SK-N-SH (cell line): ENCODE measurements at regions not wholly inside any gene's neighbourhood (a gene's known extent, or its start where the extent isn't known, plus 50 kb on each side); places are given as distances from the start of the nearest gene placed in this dataset.

ENCODE experiments used
- CTCF ChIA-PET: fragments of 300-600, 350-600 bp; formaldehyde crosslinking; extraction: SDS; loops from one replicate; lab custom pipeline; 2021; lab: Yijun Ruan, JAX
- POLR2A ChIA-PET: fragments of 350-600 bp; sonication (Branson Sonifier 250); formaldehyde crosslinking; extraction: SDS; loops from one replicate; lab custom pipeline; 2020; ENCODE audit warnings: antibody characterized with exemption, inconsistent platforms; lab: Yijun Ruan, JAX
- DNase-seq: peaks from one replicate; pipeline ENCODE4 v3.0.0; 2012
- H2AFZ ChIP-seq: fragments of 200-600 bp; sonication (generic); 2 replicates; pipeline ENCODE4 v1.8.1; 2016; ENCODE audit warnings: antibody characterized with exemption, mild to moderate bottlenecking, low read depth
- H3F3A ChIP-seq: fragments of 200-600 bp; sonication (generic); replicated peaks from 2 replicates; pipeline ENCODE3; 2016; ENCODE audit warnings: antibody characterized with exemption, mild to moderate bottlenecking; ENCODE audit not compliant: insufficient read depth
- H3K27ac ChIP-seq, 2 experiments: fragments of 200-500 bp in 1 of 2; fragments of 200-600 bp in 1 of 2; sonication (Bioruptor generic) in 1 of 2; sonication (generic), shearing (Covaris generic) in 1 of 2; 2 replicates each; pipeline versions ENCODE4 v1.5.1 to v1.6.1; 2014 to 2016; ENCODE audit warnings: low read depth in 2 of 2, inconsistent platforms in 1 of 2, low read length in 1 of 2, mild to moderate bottlenecking in 1 of 2, mixed read lengths in 1 of 2
- H3K27me3 ChIP-seq: fragments of 200-600 bp; sonication (generic), shearing (Covaris generic); 2 replicates; pipeline ENCODE4 v1.6.1; 2016; ENCODE audit warnings: mixed run types; ENCODE audit not compliant: insufficient read depth
- H3K36me3 ChIP-seq, 2 experiments: fragments of 200-500 bp in 1 of 2; fragments of 200-600 bp in 1 of 2; sonication (Bioruptor generic) in 1 of 2; sonication (generic) in 1 of 2; replicated peaks in 1 of 2; 2 replicates each; pipeline versions ENCODE3 to v1.5.1; 2014 to 2016; ENCODE audit warnings: low read length in 1 of 2, mild to moderate bottlenecking in 1 of 2; ENCODE audit not compliant: insufficient read depth in 2 of 2, control insufficient read depth in 1 of 2
- H3K4me1 ChIP-seq, 2 experiments: fragments of 200-500 bp in 1 of 2; fragments of 200-600 bp in 1 of 2; sonication (Bioruptor generic) in 1 of 2; sonication (generic), shearing (Covaris generic) in 1 of 2; 2 replicates each; pipeline versions ENCODE4 v1.5.1 to v1.6.1; 2014 to 2016; ENCODE audit warnings: low read depth in 1 of 2, low read length in 1 of 2, mixed run types in 1 of 2; ENCODE audit not compliant: insufficient read depth in 2 of 2, control insufficient read depth in 1 of 2
- H3K4me2 ChIP-seq: fragments of 200-600 bp; sonication (generic), shearing (Covaris generic); 2 replicates; pipeline ENCODE4 v1.6.1; 2017; ENCODE audit warnings: mixed run types
- H3K4me3 ChIP-seq, 2 experiments: fragments of 200-500 bp in 1 of 2; fragments of 200-600 bp in 1 of 2; sonication (Bioruptor generic) in 1 of 2; sonication (generic), shearing (Covaris generic) in 1 of 2; 2 replicates each; pipeline versions ENCODE4 v1.5.1 to v1.8.1; 2014 to 2016; ENCODE audit warnings: low read depth in 2 of 2, inconsistent platforms in 1 of 2, low read length in 1 of 2, mild to moderate bottlenecking in 1 of 2, mixed read lengths in 1 of 2, moderate library complexity in 1 of 2
- H3K79me2 ChIP-seq: fragments of 200-600 bp; sonication (generic); 2 replicates; pipeline ENCODE4 v1.8.1; 2017; ENCODE audit warnings: mild to moderate bottlenecking; ENCODE audit not compliant: insufficient read depth
- H3K9ac ChIP-seq: fragments of 200-600 bp; sonication (generic); 2 replicates; pipeline ENCODE4 v1.6.1; 2017; ENCODE audit warnings: mixed run types
- H3K9me2 ChIP-seq: fragments of 200-600 bp; sonication (generic); 2 replicates; pipeline ENCODE4 v1.6.1; 2017; ENCODE audit warnings: mixed run types
- H3K9me3 ChIP-seq: fragments of 200-600 bp; sonication (generic); 2 replicates; pipeline ENCODE4 v1.6.1; 2017; ENCODE audit warnings: mixed run types, mild to moderate bottlenecking, moderate library complexity
- H4K20me1 ChIP-seq: fragments of 200-600 bp; sonication (generic); 2 replicates; pipeline ENCODE4 v1.6.1; 2017; ENCODE audit warnings: mild to moderate bottlenecking, mixed run types; ENCODE audit not compliant: insufficient read depth
- ELF1 ChIP-seq: IDR thresholded peaks from 2 replicates; pipeline ENCODE4 v1.4.0; 2012
- EP300 ChIP-seq, 2 experiments: IDR thresholded peaks; 2 replicates each; pipeline versions ENCODE4 v1.4.0 to v1.6.1; 2012; ENCODE audit warnings: borderline replicate concordance in 1 of 2, low read depth in 1 of 2, low read length in 1 of 2
- FOXM1 ChIP-seq: IDR thresholded peaks from 2 replicates; pipeline ENCODE4 v1.4.0; 2012; ENCODE audit warnings: low read depth, mild to moderate bottlenecking
- NFIC ChIP-seq: IDR thresholded peaks from 2 replicates; pipeline ENCODE4 v1.4.0; 2012; ENCODE audit warnings: borderline replicate concordance
- POLR2AphosphoS5 ChIP-seq: IDR thresholded peaks from 2 replicates; pipeline ENCODE4 v1.6.1; 2012; ENCODE audit warnings: low read depth, low read length
- RAD21 ChIP-seq: IDR thresholded peaks from 2 replicates; pipeline ENCODE4 v1.6.1; 2012; ENCODE audit warnings: mild to moderate bottlenecking, low read length
- RCOR1 ChIP-seq: fragments of 150-350 bp; IDR thresholded peaks from 2 replicates; pipeline ENCODE4 v1.6.1; 2017; ENCODE audit warnings: antibody characterized with exemption, low read length
- SMC3 ChIP-seq: IDR thresholded peaks from 2 replicates; pipeline ENCODE4 v1.6.1; 2012; ENCODE audit warnings: low read depth, low read length, improper control_type of control experiment
- YY1 ChIP-seq: IDR thresholded peaks from 2 replicates; pipeline ENCODE4 v1.4.0; 2012; ENCODE audit warnings: low read depth, mild to moderate bottlenecking
- WGBS: methylation state at CpG from one replicate; pipeline ENCODE4 v1.1.6; 2017; ENCODE audit warnings: low lambda C conversion rate; 5-methylcytosine and 5-hydroxymethylcytosine counted together
- TF ChIP-seq, protein P1 (sequence below): fragments of 150-350 bp; IDR thresholded peaks from 2 replicates; pipeline ENCODE4 v1.6.1; 2016; ENCODE audit warnings: mild to moderate bottlenecking, low read depth, low read length
- TF ChIP-seq, protein P2 (sequence below): IDR thresholded peaks from 2 replicates; pipeline ENCODE4; 2012
- TF ChIP-seq, protein P3 (sequence below): IDR thresholded peaks from 2 replicates; pipeline ENCODE4 v1.6.1; 2012; ENCODE audit warnings: mild to moderate bottlenecking, low read depth, low read length, moderate library complexity

DNA sequence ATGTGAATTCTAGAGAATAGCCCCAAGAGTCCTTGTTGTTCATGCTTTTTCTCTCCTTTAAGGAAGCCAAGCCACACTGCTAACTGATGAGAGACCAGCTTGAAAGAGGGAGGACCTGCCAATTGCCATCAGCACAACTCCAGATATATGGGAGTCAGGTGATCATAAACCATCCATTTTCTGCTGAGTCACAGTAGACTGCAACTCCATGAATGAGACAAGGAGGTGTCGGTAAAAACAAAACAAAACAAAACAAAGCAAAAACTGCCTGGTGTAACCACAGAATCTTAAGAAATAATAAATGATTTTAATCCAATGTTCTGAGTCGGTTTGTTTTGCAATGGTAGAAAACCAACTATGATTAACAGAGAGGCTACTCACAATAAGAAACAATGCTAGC, 837.3 kb downstream of the PCDH7 start:
- Histone ChIP-seq H3K9me2 (no peaks in the 10 kb centered on the region), H3K9me3 (no peaks in the 10 kb centered on the region), H3F3A (no peaks in the 10 kb centered on the region), H2AFZ (no peak overlapping the region), H3K4me3 (no peak overlapping the region), H3K36me3 (no peaks in the 10 kb centered on the region), H3K4me1 (no peaks in the 10 kb centered on the region), H3K79me2 (no peaks in the 10 kb centered on the region), H4K20me1 (no peaks in the 10 kb centered on the region), H3K4me2 (no peak overlapping the region), H3K27me3 (no peaks in the 10 kb centered on the region), H3K9ac (no peak overlapping the region), H3K27ac (no peak overlapping the region)
- no peak for TF ChIP-seq POLR2AphosphoS5
- no peak for TF ChIP-seq RAD21
- TF ChIP-seq, protein P1, sequence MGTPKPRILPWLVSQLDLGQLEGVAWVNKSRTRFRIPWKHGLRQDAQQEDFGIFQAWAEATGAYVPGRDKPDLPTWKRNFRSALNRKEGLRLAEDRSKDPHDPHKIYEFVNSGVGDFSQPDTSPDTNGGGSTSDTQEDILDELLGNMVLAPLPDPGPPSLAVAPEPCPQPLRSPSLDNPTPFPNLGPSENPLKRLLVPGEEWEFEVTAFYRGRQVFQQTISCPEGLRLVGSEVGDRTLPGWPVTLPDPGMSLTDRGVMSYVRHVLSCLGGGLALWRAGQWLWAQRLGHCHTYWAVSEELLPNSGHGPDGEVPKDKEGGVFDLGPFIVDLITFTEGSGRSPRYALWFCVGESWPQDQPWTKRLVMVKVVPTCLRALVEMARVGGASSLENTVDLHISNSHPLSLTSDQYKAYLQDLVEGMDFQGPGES: no peak
- no peak for TF ChIP-seq FOXM1
- TF ChIP-seq YY1: no peak
- no peak for TF ChIP-seq SMC3
- TF ChIP-seq, protein P2, sequence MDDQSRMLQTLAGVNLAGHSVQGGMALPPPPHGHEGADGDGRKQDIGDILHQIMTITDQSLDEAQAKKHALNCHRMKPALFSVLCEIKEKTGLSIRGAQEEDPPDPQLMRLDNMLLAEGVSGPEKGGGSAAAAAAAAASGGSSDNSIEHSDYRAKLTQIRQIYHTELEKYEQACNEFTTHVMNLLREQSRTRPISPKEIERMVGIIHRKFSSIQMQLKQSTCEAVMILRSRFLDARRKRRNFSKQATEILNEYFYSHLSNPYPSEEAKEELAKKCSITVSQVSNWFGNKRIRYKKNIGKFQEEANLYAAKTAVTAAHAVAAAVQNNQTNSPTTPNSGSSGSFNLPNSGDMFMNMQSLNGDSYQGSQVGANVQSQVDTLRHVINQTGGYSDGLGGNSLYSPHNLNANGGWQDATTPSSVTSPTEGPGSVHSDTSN: no peak
- ChIA-PET CTCF (interaction anchor here (1.0 to 1.7 kb wide), 2 partner anchors 15 to 511 kb away, joined by 3 to 4 read pairs; no protein-coding TSS in a partner anchor), POLR2A (no interaction called here)
- DNase-seq: no peak
- 32% methylated on average over 2 of the region's 2 CpGs for WGBS

DNA sequence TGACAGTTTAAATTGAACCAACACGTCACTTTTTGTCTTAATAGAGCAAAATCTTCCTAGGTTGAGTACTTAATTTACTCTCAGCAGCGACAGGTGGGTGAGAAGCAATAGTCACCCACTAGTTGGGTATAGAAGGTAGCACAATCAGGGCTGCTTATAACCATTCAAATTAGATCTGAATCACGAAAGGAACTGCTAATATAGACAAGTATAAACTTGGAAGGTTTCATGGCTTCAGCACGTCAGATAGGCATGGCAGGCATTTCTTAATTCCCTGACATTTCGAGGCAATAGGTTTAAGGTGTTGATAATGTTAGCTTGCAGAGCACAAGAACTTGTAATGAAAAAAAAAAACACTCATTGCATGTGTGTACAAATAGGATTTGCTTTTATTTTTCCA, 853.4 kb downstream of the PCDH7 start:
- POLR2A ChIA-PET: no interaction called here
- DNase-seq: no peak
- no peaks in the 10 kb centered on the region for H3K36me3 ChIP-seq
- no peak overlapping the region for H3K4me3 ChIP-seq
- CTCF ChIA-PET: no interaction called here
- TF ChIP-seq POLR2AphosphoS5 (no peak), RCOR1 (no peak), EP300 (IDR thresholded peaks at IDR 0.05; ENCODE audit: borderline replicate concordance in 1 of 2, low read depth in 1 of 2, low read length in 1 of 2) (no peak), ELF1 (no peak), NFIC (no peak)
- TF ChIP-seq, protein P2: no peak
- TF ChIP-seq, protein P3, sequence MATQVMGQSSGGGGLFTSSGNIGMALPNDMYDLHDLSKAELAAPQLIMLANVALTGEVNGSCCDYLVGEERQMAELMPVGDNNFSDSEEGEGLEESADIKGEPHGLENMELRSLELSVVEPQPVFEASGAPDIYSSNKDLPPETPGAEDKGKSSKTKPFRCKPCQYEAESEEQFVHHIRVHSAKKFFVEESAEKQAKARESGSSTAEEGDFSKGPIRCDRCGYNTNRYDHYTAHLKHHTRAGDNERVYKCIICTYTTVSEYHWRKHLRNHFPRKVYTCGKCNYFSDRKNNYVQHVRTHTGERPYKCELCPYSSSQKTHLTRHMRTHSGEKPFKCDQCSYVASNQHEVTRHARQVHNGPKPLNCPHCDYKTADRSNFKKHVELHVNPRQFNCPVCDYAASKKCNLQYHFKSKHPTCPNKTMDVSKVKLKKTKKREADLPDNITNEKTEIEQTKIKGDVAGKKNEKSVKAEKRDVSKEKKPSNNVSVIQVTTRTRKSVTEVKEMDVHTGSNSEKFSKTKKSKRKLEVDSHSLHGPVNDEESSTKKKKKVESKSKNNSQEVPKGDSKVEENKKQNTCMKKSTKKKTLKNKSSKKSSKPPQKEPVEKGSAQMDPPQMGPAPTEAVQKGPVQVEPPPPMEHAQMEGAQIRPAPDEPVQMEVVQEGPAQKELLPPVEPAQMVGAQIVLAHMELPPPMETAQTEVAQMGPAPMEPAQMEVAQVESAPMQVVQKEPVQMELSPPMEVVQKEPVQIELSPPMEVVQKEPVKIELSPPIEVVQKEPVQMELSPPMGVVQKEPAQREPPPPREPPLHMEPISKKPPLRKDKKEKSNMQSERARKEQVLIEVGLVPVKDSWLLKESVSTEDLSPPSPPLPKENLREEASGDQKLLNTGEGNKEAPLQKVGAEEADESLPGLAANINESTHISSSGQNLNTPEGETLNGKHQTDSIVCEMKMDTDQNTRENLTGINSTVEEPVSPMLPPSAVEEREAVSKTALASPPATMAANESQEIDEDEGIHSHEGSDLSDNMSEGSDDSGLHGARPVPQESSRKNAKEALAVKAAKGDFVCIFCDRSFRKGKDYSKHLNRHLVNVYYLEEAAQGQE: no peak
- TF ChIP-seq, all 33 proteins: peak for 0
- no peaks in the 10 kb centered on the region for H3K9me3 ChIP-seq
- no peaks in the 10 kb centered on the region for H4K20me1 ChIP-seq
- no peaks in the 10 kb centered on the region for H3K27me3 ChIP-seq
- no peak overlapping the region for H3K9ac ChIP-seq
- H3K9me2 ChIP-seq: no peaks in the 10 kb centered on the region
- H3F3A ChIP-seq: no peaks in the 10 kb centered on the region
- no peaks in the 10 kb centered on the region for H3K79me2 ChIP-seq
- no peak overlapping the region for H2AFZ ChIP-seq
- 7% methylated on average over 5 of the region's 5 CpGs for WGBS
- no peaks in the 10 kb centered on the region for H3K4me1 ChIP-seq
- no peak overlapping the region for H3K4me2 ChIP-seq
- H3K27ac ChIP-seq: no peak overlapping the region
